Dedifferentiated amniotic fluid mesenchymal stem cell (primary cell): ENCODE measurements at regions not wholly inside any gene's neighbourhood (a gene's known extent, or its start where the extent isn't known, plus 50 kb on each side); places are given as distances from the start of the nearest gene placed in this dataset.
"Not testable (repeated sequence)": the region's sequence is repeated elsewhere in the genome, so short reads cannot be mapped to it uniquely, and the experiment has no call there.

Experiments
- DNase-seq: peaks from one replicate; pipeline ENCODE4 v3.0.0-alpha.2; 2016; ENCODE audit errors: extremely low spot score

DNA sequence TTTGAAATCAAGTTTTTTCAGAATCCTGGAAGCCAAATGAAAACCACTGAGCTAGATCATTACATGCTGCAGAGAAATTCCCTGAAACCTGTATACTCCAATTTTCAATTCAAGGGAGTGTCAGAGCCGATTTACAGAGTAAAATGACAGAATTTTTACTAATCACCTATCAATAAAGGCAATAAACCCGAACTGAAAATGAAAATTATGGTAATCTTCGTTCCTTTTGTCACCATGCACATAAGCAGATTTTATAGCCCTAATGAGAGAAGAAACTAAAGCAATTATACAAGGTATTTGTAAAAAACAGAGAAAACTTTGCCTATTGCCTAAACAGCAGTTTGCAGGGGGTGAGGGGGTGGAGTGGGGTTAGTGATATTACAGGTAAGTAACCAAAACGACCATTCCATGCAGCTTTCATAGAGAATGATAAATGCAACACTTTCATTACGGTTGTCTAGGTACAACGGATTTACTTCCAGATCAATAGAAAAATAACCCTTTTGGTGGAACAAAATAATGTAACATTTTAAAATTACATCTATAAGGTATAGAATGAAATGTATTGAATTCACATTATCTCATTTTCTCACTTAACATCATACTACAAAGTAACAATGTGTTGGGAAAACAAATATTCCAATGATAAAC lies 115.2 kb upstream of the BEND6 start:
- DNase-seq, result no peak

DNA sequence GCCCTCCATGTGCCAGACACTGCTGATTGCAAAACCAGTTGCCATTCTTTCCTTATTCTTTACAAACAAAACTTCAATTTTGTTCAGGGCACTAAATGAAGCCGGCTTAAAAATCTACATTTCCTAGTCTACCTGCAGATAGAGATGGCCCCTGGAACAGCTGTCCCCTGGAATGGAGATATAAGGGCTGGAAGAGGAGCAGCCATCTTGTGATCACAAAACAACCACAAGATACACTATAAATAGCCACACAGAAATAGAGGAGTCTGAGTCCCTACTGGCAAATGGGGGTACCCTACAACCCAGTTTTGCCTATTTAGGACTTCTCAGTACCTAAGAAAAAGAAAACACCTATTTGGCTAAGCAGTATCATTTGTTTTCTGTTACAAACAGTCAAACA lies 115.9 kb upstream of the BEND6 start:
- DNase-seq, result no peak

DNA sequence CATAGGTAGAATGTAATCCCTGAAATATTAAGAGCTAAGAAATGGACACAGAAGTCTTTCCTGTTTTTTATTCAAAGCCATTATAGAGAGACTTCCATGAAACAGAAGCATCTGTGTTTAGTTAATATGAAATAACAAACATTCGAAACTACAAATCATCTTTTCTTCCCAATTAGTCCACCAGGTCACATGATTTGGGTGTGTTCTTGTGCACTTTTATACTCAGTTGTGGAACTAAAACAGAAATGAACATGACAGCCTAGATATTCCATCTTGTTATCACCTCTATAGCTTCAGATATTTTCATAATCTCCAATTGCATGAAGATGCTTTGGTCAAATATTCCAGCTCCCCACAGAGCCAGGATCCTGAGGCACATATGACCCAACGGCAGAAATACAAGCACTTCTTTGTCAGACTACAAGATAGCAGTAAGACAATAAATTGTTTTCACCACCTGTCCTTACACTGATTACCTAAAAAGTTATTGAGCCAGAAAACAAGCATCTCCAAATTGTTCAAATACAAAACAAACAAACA lies 116.8 kb upstream of the BEND6 start:
- no peak for DNase-seq

DNA sequence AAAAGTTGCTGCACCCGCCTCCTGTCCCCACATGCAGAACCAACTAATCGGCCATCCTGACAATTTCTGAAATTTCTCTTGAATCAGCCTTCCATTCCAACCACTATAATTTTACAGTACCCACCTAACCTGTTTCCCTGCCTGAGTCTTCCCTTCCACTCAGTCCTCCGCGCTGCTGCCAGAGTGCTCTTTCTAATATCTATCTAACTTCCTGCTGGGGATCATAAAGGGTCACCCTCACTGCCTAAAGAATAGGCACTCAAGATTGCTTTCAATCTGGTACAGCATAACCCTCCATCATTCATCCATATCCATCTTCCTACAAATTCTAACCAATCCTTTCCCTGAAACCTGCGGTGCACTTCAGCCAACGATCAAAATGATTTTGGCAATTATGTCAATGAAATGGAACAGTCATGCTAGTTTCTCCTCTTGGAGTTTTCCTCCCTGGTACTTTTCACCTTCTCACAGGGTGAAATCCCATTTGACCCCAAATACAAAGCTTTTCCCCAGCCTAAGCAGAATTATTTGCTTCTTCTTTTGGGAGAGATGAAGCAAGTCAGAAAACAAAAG lies 117.5 kb upstream of the BEND6 start:
- no peak for DNase-seq

DNA sequence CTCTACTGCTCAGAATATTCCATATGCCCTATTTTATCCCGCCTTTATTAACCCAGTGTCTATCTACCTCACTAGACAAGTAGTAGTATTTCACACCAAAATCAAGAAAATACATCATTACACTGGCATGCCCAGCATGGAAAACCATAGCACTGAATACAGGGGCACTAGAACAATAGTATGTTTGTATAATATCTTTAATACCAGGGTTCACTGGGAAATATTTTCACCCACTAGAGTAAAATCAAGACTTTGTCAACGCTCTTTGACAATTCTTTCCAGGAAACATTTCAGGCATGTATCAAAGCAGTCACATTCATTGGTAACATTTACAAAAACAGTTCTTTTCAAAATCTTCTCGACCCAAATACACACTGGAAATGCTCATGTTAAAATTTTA lies 119.3 kb upstream of the BEND6 start:
- no peak for DNase-seq

DNA sequence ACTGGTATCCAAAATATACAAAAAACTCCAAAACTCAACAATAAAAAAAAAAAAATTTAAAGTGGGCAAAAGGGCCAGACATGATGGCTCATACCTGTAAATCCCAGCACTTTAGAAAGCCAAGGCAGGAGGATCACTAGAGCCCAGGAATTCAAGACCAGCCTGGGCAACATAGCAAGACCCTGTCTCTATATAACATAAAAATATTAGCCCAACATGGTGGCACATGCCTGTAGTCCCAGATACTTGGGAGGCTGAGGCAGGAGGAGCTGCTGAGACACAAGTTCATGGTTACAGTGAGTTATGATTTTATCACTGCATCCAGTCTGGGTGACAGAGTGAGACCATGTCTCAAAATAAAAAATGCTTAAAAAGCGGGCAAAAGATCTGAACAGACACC lies 121.0 kb upstream of the BEND6 start:
- DNase-seq, result no peak

DNA sequence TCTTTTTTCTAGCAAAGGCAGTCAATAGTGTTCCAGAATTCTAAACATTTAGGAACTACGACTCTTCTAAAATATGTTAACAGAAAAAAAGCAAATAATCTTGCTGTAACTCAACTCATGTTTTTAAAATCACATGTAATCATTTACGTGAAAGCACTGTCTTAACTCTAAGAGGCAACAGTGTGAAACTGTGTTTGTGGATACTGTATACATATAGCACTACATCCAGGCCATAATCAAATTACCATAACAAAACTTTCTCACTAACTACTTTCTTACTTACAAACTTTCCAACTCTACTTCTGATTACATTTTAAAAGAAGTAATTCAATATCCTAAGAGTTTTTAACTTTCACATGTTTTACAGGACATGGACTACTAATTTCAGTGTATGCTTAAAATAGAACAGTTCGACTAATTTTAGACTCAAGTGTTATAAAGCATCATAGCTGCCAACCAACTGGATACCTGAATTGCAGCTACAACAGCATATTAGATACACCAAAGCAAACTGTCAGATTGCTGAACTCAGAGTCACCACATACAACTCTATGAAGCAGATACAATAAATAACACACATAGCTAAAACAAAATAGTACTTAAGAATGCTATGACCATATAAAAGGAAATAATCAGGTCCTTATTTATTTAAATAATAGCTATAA lies 121.6 kb upstream of the BEND6 start:
- DNase-seq, result no peak

DNA sequence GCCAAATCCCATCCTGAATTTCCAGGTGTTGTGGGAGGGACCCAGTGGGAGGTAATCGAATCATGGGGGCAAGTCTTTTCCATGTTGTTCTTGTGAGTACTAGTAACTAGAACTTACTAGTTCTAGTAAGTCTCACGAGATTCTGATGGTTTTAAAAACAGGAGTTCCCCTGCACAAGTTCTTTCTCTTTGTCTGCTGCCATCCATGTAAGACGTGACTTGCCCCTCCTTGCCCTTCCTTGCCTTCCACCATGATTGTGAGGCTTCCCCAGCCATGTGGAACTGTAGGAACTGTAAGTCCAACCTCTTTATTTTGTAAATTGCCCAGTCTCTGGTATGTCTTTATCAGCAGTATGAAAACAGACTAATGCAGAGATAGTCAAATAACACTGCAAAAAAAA lies 122.7 kb upstream of the BEND6 start:
- DNase-seq, result no peak

DNA sequence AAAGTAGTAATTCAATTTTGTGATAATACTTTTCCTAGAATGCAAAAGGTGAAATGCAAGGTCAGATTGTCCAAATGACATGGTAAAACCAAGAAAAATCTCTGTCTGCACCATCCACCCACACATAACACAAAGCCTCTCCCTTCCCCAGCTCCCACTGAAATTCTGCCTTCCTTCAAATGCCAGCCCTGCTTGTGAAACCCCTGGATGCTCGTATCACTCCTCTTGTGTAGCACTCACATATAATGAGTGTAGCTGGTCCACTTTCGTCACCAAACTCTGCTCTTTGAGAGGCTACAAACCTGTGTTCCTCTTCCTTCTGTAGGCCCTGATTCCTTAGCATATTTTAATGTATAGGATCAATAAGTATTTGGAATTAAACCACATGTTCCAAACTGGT lies 123.6 kb upstream of the BEND6 start:
- no peak for DNase-seq

DNA sequence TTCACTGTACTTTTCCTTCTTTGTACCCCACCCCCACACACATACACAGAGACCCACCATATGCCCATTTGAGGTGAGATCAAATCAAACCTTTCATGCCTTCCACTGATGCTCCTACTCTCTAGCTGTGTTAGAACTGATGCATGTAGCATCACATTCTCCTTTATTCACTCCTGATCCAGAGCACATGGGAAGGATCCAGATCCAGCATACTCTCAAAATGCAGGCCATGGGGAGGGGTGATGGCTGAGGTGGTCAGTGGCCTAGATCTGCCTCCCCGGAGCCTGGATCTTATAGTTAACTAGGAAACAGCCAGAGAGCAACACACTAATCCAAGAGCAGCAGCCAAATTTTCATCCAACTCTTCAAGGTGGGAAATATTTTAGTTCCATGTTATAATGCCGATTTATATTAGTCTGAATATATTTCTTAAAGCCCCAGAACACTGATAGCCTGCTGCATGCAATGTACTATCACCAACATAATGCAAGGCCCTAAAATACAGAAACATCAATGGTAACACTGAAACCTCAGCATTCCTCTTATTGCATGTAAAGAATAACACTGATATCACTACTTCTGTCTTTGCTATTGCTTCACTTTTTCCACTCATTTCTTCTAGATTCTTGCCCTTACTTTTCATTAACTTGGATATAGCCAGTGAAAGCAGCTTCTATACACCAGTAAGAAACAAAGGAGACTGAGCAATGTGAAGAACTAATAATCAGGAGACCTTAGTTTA lies 126.8 kb upstream of the BEND6 start:
- DNase-seq, result peak; percentile 71

DNA sequence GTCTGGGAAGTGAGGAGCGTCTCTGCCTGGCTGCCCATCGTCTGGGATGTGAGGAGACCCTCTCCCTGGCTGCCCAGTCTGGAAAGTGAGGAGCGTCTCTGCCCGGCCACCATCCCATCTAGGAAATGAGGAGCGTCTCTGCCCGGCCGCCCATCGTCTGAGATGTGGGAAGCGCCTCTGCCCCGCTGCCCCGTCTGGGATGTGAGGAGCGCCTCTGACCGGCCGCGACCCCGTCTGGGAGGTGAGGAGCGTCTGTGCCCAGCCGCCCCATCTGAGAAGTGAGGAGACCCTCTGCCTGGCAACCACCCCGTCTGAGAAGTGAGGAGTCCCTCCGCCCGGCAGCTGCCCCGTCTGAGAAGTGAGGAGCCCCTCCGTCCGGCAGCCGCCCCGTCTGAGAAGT lies 130.5 kb upstream of the BEND6 start:
- DNase-seq, result not testable (repeated sequence)

DNA sequence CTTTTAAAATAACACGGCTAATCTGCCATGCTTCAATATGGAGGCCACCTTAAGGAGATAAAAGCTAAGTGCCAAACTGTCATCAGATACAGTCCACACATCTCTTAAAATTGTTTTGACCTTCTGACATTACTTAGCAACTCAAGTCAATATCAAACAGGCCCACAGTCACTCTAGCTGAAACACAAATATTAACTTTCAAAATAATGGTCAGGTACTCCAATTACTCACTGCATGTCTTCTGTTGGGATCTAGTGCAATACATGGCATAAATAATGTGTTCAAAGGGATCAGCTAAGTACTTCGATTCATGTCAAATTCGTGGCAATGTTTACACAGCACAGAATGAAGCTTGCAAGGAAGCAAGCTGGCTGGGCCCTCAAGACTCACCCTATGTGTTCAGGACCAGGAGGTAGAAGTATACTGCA lies 133.9 kb upstream of the BEND6 start:
- no peak for DNase-seq

DNA sequence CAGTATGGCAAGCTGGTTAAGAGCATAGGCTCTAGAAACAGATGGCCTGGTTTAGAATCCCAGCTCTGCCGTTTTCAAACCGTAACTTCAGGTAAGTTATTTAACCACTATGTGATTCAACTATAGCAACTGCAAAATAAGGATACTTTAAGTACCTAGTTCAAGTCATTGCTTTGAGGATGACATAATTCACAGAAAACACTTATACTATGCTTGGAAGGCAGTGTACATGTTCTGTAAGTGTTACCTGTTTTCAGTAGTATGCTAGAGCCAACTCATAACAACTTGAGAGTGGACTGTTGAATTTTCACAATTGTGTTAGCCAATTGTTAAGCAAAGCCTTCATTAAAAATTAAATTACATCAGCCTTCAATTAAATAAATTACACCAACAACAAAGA lies 134.8 kb upstream of the BEND6 start:
- DNase-seq, result no peak

DNA sequence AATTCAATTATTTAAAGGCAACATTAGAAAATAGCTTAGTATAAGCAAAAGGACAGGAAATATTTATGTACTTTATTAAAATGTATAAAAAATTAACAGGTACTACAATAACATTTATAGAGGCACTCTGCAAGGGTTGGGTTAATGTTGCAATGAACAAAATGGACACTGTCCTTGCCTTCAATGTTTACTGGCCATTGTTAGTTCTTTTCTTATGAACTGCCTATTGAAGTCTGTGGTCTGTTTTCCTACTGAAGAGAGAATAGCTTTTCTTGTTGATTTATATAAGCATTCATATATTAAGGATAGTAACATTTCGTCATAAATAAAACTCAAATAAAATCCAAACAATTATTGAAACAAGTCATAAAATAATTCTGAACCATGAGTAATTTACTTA lies 135.3 kb upstream of the BEND6 start:
- DNase-seq, result no peak

DNA sequence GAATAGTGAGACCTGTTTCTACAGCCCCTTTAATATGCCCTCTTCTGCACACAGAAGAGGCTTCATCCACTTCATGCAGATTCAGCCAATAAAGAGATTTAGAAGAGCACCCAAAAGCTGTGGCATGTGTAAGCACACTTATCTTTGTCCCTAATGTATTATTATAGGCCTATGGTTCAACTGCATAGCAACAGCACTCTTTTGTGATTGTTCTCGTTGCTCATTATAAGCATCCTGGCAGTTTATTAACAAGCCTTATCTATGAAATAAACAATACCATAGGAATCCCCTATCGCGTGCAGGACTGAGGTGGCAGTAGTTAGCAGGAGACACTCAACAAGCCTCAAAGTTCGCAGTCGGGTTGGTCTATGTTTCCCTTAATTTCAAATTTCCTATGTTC lies 138.5 kb upstream of the BEND6 start:
- no peak for DNase-seq

DNA sequence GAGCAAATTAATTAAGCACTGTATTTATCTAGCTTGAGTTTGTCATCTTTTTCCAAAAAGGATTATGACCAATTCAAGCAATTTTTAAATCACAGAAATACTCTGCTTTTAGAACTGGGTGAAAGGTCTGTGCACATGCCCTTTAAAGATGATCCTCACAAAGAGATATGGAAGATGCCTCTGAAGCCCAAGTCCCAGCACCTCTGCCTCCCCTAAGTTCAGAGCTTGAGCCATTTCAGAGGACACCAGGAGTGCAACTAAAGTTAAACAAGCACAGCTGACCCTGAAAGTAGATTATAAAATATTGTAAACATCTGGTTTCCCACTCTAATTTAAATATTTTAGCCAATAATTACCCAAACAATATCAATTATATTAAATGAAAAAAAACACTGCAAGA lies 139.5 kb upstream of the BEND6 start:
- DNase-seq, result no peak

DNA sequence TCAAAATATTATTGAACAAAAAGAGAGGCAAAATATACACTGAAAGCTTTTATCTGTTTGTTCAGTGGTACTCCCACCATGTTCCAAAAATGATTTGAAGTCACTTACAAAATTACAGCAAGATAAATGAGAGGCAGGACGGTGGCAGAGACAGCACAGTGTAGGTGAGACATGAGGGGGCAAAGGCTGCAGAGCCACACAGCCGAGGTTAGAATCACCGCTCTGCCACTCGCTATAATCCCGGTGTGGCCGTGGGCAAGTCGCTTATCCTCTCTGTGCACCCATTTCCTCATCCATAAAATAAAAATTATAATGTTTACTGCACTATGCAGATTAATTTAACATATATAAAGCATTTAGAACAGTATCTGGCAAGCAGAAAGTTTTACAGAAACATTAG lies 140.1 kb upstream of the BEND6 start:
- no peak for DNase-seq

DNA sequence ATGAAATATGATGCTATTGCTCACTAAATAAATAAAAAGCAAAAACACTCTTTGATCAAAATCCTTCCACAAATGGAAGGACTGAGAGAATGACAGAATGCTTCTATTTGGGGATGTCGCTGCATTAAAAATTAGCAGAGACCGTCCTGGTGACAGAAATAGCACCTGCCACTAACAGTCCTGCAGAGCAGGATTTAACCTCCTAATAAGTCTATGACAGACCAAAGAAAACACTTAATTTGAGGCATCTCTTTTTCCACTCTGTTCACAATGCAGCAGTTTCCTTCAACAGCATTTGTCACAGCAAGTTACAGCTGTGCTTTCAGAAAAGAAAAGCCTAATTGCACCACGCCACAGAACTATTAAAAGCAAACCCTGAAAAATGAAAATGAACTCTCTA lies 140.6 kb upstream of the BEND6 start:
- peak; percentile 14 for DNase-seq

DNA sequence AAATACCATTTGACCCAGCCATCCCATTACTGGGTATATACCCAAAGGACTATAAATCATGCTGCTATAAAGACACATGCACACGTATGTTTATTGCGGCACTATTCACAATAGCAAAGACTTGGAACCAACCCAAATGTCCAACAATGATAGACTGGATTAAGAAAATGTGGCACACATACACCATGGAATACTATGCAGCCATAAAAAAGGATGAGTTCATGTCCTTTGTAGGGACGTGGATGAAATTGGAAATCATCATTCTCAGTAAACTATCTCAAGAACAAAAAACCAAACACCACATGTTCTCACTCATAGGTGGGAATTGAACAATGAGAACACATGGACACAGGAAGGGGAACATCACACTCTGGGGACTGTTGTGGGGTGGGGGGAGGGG lies 142.1 kb upstream of the BEND6 start:
- DNase-seq, result not testable (repeated sequence)

DNA sequence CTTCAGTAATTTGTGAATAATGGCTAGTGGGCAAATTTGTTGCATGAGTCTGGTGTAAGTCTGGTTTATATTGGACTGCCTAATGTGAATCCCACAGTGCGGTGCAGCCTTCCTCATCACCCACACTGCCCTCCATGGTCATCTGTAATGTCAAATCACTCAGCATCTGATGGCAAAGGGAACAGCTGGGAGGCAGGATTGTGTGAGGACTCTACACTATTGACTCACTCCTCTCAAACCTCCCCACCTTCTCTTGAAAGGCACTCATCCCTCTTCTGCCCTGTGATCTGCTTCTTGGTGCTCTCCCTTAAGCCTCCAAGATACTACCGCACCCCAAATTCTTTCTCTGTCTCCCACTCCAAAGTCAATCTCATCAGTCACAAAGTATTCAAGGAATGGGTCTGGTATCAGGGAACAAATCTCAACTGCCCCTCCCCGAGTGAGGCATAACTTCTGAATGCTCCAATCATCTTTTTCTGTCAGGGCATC lies 146.0 kb upstream of the BEND6 start:
- peak; percentile 51 for DNase-seq

DNA sequence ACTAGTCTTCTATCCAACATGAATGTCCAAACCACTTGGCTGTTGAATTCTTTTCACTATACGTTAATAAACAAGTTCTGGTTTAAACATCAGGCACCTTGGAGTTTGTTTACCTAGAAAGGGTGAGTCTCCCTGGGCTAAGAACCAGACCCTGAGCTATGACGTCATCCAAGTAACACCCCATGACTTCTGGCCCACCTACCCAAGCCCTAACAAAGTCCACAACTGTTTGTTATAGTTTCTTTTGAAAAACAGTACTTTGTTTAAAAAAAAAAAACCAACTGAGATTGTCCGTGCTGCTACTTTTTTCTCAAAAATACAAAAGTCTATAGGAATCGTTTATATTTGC lies 146.9 kb upstream of the BEND6 start:
- DNase-seq, result no peak

DNA sequence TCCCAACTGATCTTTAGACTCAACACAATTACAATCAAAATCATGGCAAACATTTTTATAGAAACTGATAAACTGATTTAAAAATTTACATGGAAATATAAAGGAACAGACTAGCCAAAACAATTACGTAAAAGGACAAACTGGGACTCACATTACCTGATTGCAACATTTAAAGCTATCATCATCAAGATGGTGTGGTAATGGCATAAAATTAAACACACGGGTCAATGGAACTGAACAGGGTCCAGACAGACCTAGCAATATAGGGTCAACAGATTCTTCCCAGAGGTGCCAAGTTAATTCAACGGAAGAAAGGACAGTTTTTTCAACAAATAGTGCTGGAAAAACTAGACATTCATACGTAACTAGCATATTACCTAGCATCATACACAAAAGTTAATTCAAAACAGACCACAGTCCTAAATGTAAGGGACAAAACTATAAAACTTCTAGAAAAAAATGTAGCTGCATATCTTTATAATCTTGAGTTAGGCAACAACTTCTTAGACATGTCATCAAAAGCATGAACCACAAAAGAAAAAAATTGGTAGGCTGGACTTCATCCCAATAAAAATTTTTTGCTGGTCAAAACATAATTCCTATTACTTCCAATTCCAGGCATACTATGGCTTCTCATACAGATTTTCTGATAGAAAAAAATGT lies 147.4 kb upstream of the BEND6 start:
- no peak for DNase-seq
